Osteoblast (primary cell): ENCODE measurements at regions not wholly inside any gene's neighbourhood (a gene's known extent, or its start where the extent isn't known, plus 50 kb on each side); places are given as distances from the start of the nearest gene placed in this dataset.

Experiments
- DNase-seq: peaks from one replicate; pipeline ENCODE4 v3.0.0; 2011; ENCODE audit warnings: low spot score, mixed read lengths; ENCODE audit not compliant: insufficient read length; ENCODE audit errors: missing footprints
- H2AFZ ChIP-seq: 2 replicates; pipeline ENCODE4 v1.6.0; 2011; ENCODE audit warnings: mild to moderate bottlenecking, low read length
- H3K27ac ChIP-seq: 2 replicates; pipeline ENCODE4 v1.5.1; 2011; ENCODE audit warnings: mild to moderate bottlenecking, low read depth, low read length, moderate library complexity
- H3K27me3 ChIP-seq: 2 replicates; pipeline ENCODE4 v1.6.0; 2012; ENCODE audit warnings: mild to moderate bottlenecking, control low read depth, inconsistent platforms, low read length, moderate library complexity; ENCODE audit not compliant: insufficient read depth
- H3K36me3 ChIP-seq: 2 replicates; pipeline ENCODE4 v1.5.1; 2011; ENCODE audit warnings: mild to moderate bottlenecking, low read length, control low read depth, moderate library complexity; ENCODE audit not compliant: insufficient read depth
- H3K4me1 ChIP-seq: 2 replicates; pipeline ENCODE4 v1.5.1; 2011; ENCODE audit warnings: mild to moderate bottlenecking, low read length, control low read depth, moderate library complexity; ENCODE audit not compliant: insufficient read depth
- H3K4me2 ChIP-seq: 2 replicates; pipeline ENCODE4 v1.6.0; 2011; ENCODE audit warnings: mild to moderate bottlenecking, low read length; ENCODE audit not compliant: insufficient read depth
- H3K4me3 ChIP-seq: fragments of 200-600 bp; sonication (generic); 3 replicates; pipeline ENCODE4 v1.5.1; 2012; ENCODE audit warnings: mild to moderate bottlenecking, low read length, inconsistent platforms; ENCODE audit not compliant: insufficient read depth
- H3K79me2 ChIP-seq: 2 replicates; pipeline ENCODE4 v1.6.0; 2012; ENCODE audit warnings: mild to moderate bottlenecking, low read length, control low read depth, inconsistent platforms; ENCODE audit not compliant: insufficient read depth
- H3K9me3 ChIP-seq: 2 replicates; pipeline ENCODE4 v1.5.1; 2011; ENCODE audit warnings: low read depth, low read length, control low read depth
- H4K20me1 ChIP-seq: 2 replicates; pipeline ENCODE4 v1.6.0; 2012; ENCODE audit warnings: mild to moderate bottlenecking, low read length, control low read depth; ENCODE audit not compliant: insufficient read depth
- TF ChIP-seq, protein P1 (sequence below): IDR thresholded peaks from 2 replicates; pipeline ENCODE4 v1.5.1; 2011; ENCODE audit warnings: mild to moderate bottlenecking, low read depth, low read length, moderate library complexity; ENCODE audit errors: extremely low read depth

DNA sequence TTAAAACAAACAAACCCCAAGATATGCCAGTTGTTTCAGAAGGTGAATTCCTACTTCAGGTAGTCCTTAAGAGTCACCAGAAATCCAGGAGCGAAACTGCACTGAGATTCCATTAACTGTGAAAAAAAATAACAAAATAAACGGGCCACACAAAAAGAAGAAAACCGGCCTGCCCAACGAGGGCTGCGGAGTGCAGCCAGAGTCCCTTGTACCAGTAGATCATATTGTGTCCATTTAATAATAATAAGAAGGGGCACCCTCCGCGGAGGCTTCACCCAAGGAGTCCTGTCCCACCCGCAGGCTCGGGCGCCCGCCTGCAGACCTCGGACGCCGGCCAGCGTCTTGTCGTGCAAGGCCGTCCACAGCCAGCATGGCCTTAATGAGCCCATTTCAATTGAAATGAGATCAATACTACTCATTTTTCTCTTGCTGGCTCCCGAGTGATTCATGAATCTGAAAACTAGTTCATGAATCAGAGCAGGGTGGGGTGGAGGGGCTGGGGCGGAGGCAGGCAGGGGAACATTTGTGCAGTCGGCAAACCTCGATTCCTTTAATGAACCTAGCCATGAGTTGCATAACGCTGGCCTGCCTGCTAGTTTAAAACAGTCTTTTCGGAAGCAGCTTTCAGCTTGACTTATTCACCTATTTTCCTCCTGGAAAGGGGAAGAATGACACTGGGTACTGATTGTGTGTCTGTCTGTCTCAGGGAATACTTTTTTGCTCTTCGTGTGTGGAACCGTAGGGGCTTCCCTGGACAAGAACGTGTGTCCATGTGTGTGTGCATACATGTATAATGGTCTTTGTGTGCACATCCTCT lies 113.1 kb upstream of the IRF2BP2 start:
- TF ChIP-seq, protein P1, sequence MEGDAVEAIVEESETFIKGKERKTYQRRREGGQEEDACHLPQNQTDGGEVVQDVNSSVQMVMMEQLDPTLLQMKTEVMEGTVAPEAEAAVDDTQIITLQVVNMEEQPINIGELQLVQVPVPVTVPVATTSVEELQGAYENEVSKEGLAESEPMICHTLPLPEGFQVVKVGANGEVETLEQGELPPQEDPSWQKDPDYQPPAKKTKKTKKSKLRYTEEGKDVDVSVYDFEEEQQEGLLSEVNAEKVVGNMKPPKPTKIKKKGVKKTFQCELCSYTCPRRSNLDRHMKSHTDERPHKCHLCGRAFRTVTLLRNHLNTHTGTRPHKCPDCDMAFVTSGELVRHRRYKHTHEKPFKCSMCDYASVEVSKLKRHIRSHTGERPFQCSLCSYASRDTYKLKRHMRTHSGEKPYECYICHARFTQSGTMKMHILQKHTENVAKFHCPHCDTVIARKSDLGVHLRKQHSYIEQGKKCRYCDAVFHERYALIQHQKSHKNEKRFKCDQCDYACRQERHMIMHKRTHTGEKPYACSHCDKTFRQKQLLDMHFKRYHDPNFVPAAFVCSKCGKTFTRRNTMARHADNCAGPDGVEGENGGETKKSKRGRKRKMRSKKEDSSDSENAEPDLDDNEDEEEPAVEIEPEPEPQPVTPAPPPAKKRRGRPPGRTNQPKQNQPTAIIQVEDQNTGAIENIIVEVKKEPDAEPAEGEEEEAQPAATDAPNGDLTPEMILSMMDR = no peak
- Histone ChIP-seq H2AFZ (no peak overlapping the region), H3K4me3 (peak overlapping the region; percentile 48), H3K9me3 (no peaks in the 10 kb centered on the region), H3K27me3 (no peaks in the 10 kb centered on the region), H4K20me1 (no peaks in the 10 kb centered on the region), H3K36me3 (no peaks in the 10 kb centered on the region), H3K4me1 (peaks cover 75% of the 10 kb centered on the region), H3K27ac (peak overlapping the region; percentile 99), H3K79me2 (no peaks in the 10 kb centered on the region), H3K4me2 (peak overlapping the region; percentile 79)
- DNase-seq = peak; percentile 93

DNA sequence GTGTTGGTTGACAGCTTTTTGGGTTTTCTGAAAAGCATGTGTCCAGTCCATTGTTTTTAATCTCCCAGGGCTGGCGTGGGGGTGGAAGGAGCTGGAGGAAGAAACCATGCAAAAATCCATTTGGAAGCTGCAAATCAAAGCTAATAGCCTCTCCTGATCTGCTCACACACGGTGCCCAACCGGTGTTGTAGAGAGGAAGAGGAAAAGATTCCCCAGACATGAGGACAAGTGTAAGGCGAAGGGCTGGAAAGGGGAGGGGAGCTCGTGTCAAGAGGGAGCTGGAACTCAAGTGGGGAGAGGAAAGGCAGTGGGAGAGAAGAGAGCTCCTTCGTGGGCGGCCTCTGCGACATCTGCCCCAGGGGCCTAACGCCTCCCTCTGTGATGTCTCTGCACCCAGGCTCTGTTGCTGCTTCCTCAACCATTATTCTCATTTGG lies 112.3 kb upstream of the IRF2BP2 start:
- H3K79me2 ChIP-seq = no peaks in the 10 kb centered on the region
- no peaks in the 10 kb centered on the region for H3K9me3 ChIP-seq
- peak overlapping the region; percentile 26 for H3K4me3 ChIP-seq
- H4K20me1 ChIP-seq = no peaks in the 10 kb centered on the region
- DNase-seq = no peak
- H3K27ac ChIP-seq = peak overlapping the region; percentile 99
- TF ChIP-seq, protein P1 = no peak
- no peak overlapping the region for H2AFZ ChIP-seq
- H3K36me3 ChIP-seq = no peaks in the 10 kb centered on the region
- no peaks in the 10 kb centered on the region for H3K27me3 ChIP-seq
- peaks cover 73% of the 10 kb centered on the region for H3K4me1 ChIP-seq
- peak overlapping the region; percentile 60 for H3K4me2 ChIP-seq

DNA sequence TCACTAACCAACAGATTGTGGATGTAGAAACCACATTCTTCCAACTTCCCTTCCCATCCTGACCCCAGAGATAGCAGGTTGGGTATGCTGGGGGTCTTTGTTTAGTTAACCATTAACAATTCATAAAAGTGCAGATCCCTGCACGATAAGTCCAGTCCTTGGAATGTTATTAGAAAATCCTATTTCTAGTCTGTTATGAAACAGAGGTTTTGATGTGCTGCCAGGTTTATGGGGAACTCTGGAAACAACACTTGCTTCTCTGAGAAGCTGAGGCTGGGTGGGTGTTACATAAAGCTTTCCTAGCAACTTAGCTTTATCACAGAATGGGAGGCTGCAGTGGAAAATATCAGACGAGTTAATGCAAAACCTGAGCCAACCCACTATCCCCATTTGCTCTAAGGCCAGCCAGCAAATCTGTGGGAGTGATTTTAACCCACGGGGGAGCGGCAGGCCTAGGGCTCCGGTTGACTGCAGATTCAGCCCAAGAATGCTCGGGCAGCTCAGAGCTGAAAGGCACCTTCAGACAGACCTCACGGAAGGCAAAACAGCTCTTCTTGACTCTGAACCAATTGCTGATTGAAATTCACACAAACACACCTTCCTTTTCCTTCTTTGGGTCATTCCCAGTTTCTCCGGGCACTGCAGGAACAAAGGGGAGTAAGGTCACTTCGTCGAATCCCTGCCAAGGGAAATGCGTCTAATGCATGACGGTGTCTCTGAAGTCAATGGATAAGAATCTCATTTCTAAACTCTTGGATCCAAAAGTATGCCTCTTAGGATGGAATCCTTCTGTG lies 111.7 kb upstream of the IRF2BP2 start:
- Histone ChIP-seq H4K20me1 (no peaks in the 10 kb centered on the region), H3K4me1 (peaks cover 69% of the 10 kb centered on the region), H3K4me3 (peak overlapping the region; percentile 23), H3K36me3 (no peaks in the 10 kb centered on the region), H3K27ac (peak overlapping the region; percentile 99), H3K9me3 (no peaks in the 10 kb centered on the region), H2AFZ (no peak overlapping the region), H3K79me2 (no peaks in the 10 kb centered on the region), H3K27me3 (no peaks in the 10 kb centered on the region), H3K4me2 (peak overlapping the region; percentile 60)
- TF ChIP-seq, protein P1 = no peak
- DNase-seq = no peak
